ENCODE measurements at regions not wholly inside any gene's neighbourhood (a gene's known extent, or its start where the extent isn't known, plus 50 kb on each side); places are given as distances from the start of the nearest gene placed in this dataset.
A peak's percentile ranks its signal among the peaks of the same experiment; 100 is the strongest.

GRCh38 chr2:57899898-57900297 lies 146.7 kb upstream of the VRK2 start:
- no peaks in the 10 kb centered on the region for H3K27me3 Mint-ChIP-seq (ENCODE audit: unreplicated experiment)
- no peak for DNase-seq
- H3K9me3 Mint-ChIP-seq (ENCODE audit: low read depth, unreplicated experiment): no peaks in the 10 kb centered on the region
- TF ChIP-seq CTCF (IDR thresholded peaks at IDR 0.05; ENCODE audit: unreplicated experiment): no peak
- no peaks in the 10 kb centered on the region for H3K36me3 Mint-ChIP-seq (ENCODE audit: insufficient read depth, unreplicated experiment)
- H3K27ac Mint-ChIP-seq (ENCODE audit: unreplicated experiment): no peak overlapping the region
- no TSS peak for BruUV-seq (replicated peaks)
- CTCF ChIA-PET: interaction anchor here (0.7 kb wide), 1 partner anchor 206 kb away, joined by 5 read pairs; no protein-coding TSS in a partner anchor
- intact Hi-C loops (cut with micrococcal nuclease; ENCODE audit: unreplicated experiment): no loop called here
- no peaks in the 10 kb centered on the region for H3K4me1 Mint-ChIP-seq (ENCODE audit: low read depth, unreplicated experiment)
- H3K4me3 Mint-ChIP-seq (ENCODE audit: low read depth, unreplicated experiment): no peak overlapping the region

GRCh38 chr2:57902578-57902977 lies 144.0 kb upstream of the VRK2 start:
- Mint-ChIP-seq H3K4me3 (ENCODE audit: low read depth, unreplicated experiment) (no peak overlapping the region), H3K27ac (ENCODE audit: unreplicated experiment) (no peak overlapping the region), H3K27me3 (ENCODE audit: unreplicated experiment) (no peaks in the 10 kb centered on the region), H3K4me1 (ENCODE audit: low read depth, unreplicated experiment) (no peaks in the 10 kb centered on the region), H3K9me3 (ENCODE audit: low read depth, unreplicated experiment) (no peaks in the 10 kb centered on the region), H3K36me3 (ENCODE audit: insufficient read depth, unreplicated experiment) (no peaks in the 10 kb centered on the region)
- no peak for TF ChIP-seq CTCF (IDR thresholded peaks at IDR 0.05; ENCODE audit: unreplicated experiment)
- CTCF ChIA-PET: no interaction called here
- intact Hi-C loops (cut with micrococcal nuclease; ENCODE audit: unreplicated experiment): no loop called here
- BruUV-seq (replicated peaks): no TSS peak
- DNase-seq: no peak

GRCh38 chr2:57906152-57906732 lies 140.4 kb upstream of the VRK2 start:
- CTCF ChIA-PET: interaction anchor here (0.6 to 1.6 kb wide), 3 partner anchors 148 to 542 kb away, joined by 3 to 16 read pairs (median 4); no protein-coding TSS in a partner anchor
- Mint-ChIP-seq H3K9me3 (ENCODE audit: low read depth, unreplicated experiment) (no peaks in the 10 kb centered on the region), H3K4me3 (ENCODE audit: low read depth, unreplicated experiment) (no peak overlapping the region), H3K4me1 (ENCODE audit: low read depth, unreplicated experiment) (no peaks in the 10 kb centered on the region), H3K27me3 (ENCODE audit: unreplicated experiment) (no peaks in the 10 kb centered on the region), H3K36me3 (ENCODE audit: insufficient read depth, unreplicated experiment) (no peaks in the 10 kb centered on the region), H3K27ac (ENCODE audit: unreplicated experiment) (no peak overlapping the region)
- no peak for DNase-seq
- peak; percentile 42 for TF ChIP-seq CTCF (IDR thresholded peaks at IDR 0.05; ENCODE audit: unreplicated experiment)
- no TSS peak for BruUV-seq (replicated peaks)
- intact Hi-C loops (cut with micrococcal nuclease; ENCODE audit: unreplicated experiment): loop anchor here (1.0 to 5.0 kb wide), 5 partner anchors 146 to 542 kb away; no protein-coding TSS in a partner anchor

GRCh38 chr2:57907411-57907810 lies 139.2 kb upstream of the VRK2 start:
- no peak overlapping the region for H3K27ac Mint-ChIP-seq (ENCODE audit: unreplicated experiment)
- no TSS peak for BruUV-seq (replicated peaks)
- no peaks in the 10 kb centered on the region for H3K27me3 Mint-ChIP-seq (ENCODE audit: unreplicated experiment)
- no peaks in the 10 kb centered on the region for H3K36me3 Mint-ChIP-seq (ENCODE audit: insufficient read depth, unreplicated experiment)
- no peaks in the 10 kb centered on the region for H3K4me1 Mint-ChIP-seq (ENCODE audit: low read depth, unreplicated experiment)
- CTCF ChIA-PET: no interaction called here
- no peak for DNase-seq
- H3K4me3 Mint-ChIP-seq (ENCODE audit: low read depth, unreplicated experiment): no peak overlapping the region
- intact Hi-C loops (cut with micrococcal nuclease; ENCODE audit: unreplicated experiment): loop anchor here (5.0 kb wide), 3 partner anchors 225 to 330 kb away; no protein-coding TSS in a partner anchor
- no peak for TF ChIP-seq CTCF (IDR thresholded peaks at IDR 0.05; ENCODE audit: unreplicated experiment)
- no peaks in the 10 kb centered on the region for H3K9me3 Mint-ChIP-seq (ENCODE audit: low read depth, unreplicated experiment)

All from Calu3 (cell line).